Mammary epithelial cell (primary cell): ENCODE measurements at regions not wholly inside any gene's neighbourhood (a gene's known extent, or its start where the extent isn't known, plus 50 kb on each side); places are given as distances from the start of the nearest gene placed in this dataset.

Source experiments
- CTCF ChIP-seq, 2 donors: IDR thresholded peaks in 1 of 2; conservative IDR thresholded peaks in 1 of 2; 2 replicates each; pipeline ENCODE4 v1.5.1; 2011 to 2012; ENCODE audit warnings: inconsistent platforms in 2 of 2, low read length in 2 of 2, mild to moderate bottlenecking in 2 of 2, control low read depth in 1 of 2, low read depth in 1 of 2; ENCODE audit not compliant: insufficient read depth in 1 of 2; ENCODE audit errors: extremely low read depth in 1 of 2
- EZH2 ChIP-seq: IDR thresholded peaks from 2 replicates; pipeline ENCODE4 v1.6.1; 2012; ENCODE audit warnings: low read length, inconsistent platforms, borderline replicate concordance

DNA sequence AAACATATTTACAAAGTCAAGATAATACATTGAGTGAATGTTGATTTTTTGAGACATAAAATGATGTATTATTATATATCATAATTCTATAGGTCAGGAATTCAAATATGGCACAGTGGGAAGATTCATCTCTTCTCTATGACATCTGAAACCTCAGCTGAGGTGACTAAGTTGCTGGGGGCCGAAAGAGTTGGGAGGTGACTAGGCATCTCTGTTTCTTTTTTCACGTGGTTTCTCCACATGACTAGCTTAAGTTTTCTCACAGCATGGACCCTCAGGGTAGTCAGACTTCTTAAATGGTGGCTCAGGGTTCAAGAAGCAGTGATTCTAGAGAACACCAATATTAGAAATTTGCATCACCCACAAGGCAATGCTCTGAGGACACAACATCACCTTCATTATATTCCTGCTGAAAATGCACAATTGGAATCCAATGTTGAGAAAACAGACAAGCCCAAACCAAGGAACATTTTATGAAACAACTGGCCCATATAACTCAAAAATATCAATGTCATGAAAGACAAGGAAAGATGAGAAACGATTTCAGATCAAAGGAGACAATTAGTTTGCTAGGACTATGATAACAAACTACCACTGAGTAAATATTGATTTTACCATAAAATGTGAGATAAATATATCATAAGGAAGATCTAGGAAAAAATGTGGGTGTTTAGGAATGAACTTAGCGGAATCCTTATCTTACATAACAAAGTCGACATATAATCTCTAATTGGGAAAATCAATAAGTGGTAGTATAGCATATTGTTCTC lies 273.3 kb upstream of the IRAK1BP1 start:
- TF ChIP-seq CTCF (conservative IDR thresholded peaks at IDR 0.05 in 1 of 2, IDR thresholded peaks at IDR 0.05 in 1 of 2; ENCODE audit: extremely low read depth in 1 of 2, insufficient read depth in 1 of 2, low read depth in 1 of 2, low read length in 2 of 2) (no peak), EZH2 (no peak)
